Heart left ventricle (tissue), 16 donors: ENCODE measurements at regions not wholly inside any gene's neighbourhood (a gene's known extent, or its start where the extent isn't known, plus 50 kb on each side); places are given as distances from the start of the nearest gene placed in this dataset.

ENCODE experiments used
- ATAC-seq, 4 donors: fragments of 200-7000 bp; cut with Tn5 transposase; one replicate each; pipeline ENCODE4 v1.9.1; 2020 to 2022; ENCODE audit warnings: moderate library complexity in 4 of 4, mild to moderate bottlenecking in 3 of 4, moderate number of reproducible peaks in 1 of 4
- DNase-seq, 5 donors: peaks; one replicate each; pipeline ENCODE4 v3.0.0-alpha.2; 2020
- H3K27ac ChIP-seq, 12 donors: fragments of 200-600 bp; sonication (generic) in 4 of 12; one replicate each; pipeline versions ENCODE4 v1.5.0 to v1.8.0; 2016 to 2022; ENCODE audit warnings: mild to moderate bottlenecking in 2 of 12
- H3K27me3 ChIP-seq, 9 donors: fragments of 200-600 bp; sonication (generic) in 2 of 9; one replicate each; pipeline versions ENCODE4 v1.5.1 to v1.8.0; 2016 to 2022; ENCODE audit warnings: mild to moderate bottlenecking in 3 of 9
- H3K36me3 ChIP-seq, 9 donors: fragments of 200-600 bp; sonication (generic) in 2 of 9; one replicate each; pipeline versions ENCODE4 v1.5.0 to v1.8.0; 2018 to 2022; ENCODE audit warnings: mild to moderate bottlenecking in 2 of 9
- H3K4me1 ChIP-seq, 12 donors: fragments of 200-600 bp; sonication (generic) in 4 of 12; one replicate each; pipeline versions ENCODE4 v1.5.0 to v1.8.0; 2016 to 2022; ENCODE audit warnings: mild to moderate bottlenecking in 3 of 12
- H3K4me3 ChIP-seq, 12 donors: fragments of 200-600 bp; sonication (generic) in 4 of 12; one replicate each; pipeline versions ENCODE4 v1.5.0 to v1.8.0; 2017 to 2022; ENCODE audit warnings: mild to moderate bottlenecking in 9 of 12, moderate library complexity in 4 of 12
- H3K9me3 ChIP-seq, 12 donors: fragments of 200-600 bp; sonication (generic) in 4 of 12; one replicate each; pipeline versions ENCODE4 v1.5.0 to v1.8.0; 2016 to 2022; ENCODE audit warnings: mild to moderate bottlenecking in 1 of 12
- CTCF ChIP-seq, 12 donors: fragments of 200-600 bp; sonication (generic) in 4 of 12; IDR thresholded peaks; one replicate each; pipeline versions ENCODE4 v1.5.0 to v1.8.0; 2018 to 2022; ENCODE audit warnings: antibody characterized with exemption in 12 of 12, mild to moderate bottlenecking in 5 of 12
- POLR2A ChIP-seq, 2 donors: fragments of 450-650 bp; IDR thresholded peaks; one replicate each; pipeline ENCODE4 v1.6.1; 2017; ENCODE audit warnings: antibody characterized with exemption in 2 of 2, mild to moderate bottlenecking in 2 of 2, moderate library complexity in 2 of 2
- WGBS, 4 donors: extraction: QIAGEN DNeasy Blood & Tissue Kit in 2 of 4; methylation state at CpG; one replicate each; pipeline versions ENCODE4 v1.1.5 to v1.1.7; 2013 to 2018; 5-methylcytosine and 5-hydroxymethylcytosine counted together
- intact Hi-C, 10 donors: fragments of 100-400 bp; cut with DNase I; formaldehyde crosslinking; loops; one replicate each; pipeline versions ENCODE4 v1.11.1 to v1.14.2; 2022
- donor health status: ischemic (EF 13 %, LVEDD 7.1; RV severe dilation, severe dysfunction).
- donor health status: healthy with polysubstance abuse.
- donor health status: DM: no; HTN: yes; CAD: no.
- donor health status: DM: no; HTN: no; CAD: no.
- donor health status: ischemic (EF 25% LVEDD 6.9; RV normal size, moderate dysfunction).
- donor health status: ischemic (EF 25% LVEDD 5.7; RV mildly dilated, moderate dysfunction).
- donor health status: healthy.
- donor health status: DM: yes; HTN: yes; CAD: no.
- donor health status: ischemic (EF 35%, LVEDD 5.7; RV mildly dilated, moderate dysfunction).
- donor health status: nonischemic (EF 11% LVEDD 7.7; RV severe dilation, severe dysfunction).
- donor health status: DM: yes; HTN: yes; CAD: no.
- donor health status: PGD.
- donor health status: ischemic (EF 29% LVEDD 5.4; RV normal size, mild dysfunction).
- donor health status: nonischemic (EF 23%, LVEDD 6.1; RV moderate dilation, normal function).

DNA sequence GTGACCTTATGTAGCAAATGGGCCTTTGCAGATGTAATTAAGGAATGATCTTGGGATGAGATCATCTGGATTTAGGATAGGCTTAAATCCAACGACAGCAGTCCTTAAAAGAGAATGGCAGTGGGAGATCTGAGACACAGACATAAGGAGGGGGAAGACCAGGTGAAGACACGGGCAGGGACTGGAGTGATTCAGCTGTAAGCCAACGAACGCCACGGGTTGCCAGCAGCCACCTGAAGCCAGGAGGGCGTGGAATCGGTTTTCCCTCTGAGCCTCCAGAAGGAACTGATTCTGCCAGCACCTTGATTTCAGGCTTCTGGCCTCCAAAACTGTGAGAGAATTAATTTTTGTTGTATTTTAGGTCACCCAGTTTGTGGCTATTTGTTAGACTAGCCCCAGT is 218.6 kb upstream of the ANKRD55 start:
- Histone ChIP-seq H3K9me3 (no peaks in the 10 kb centered on the region), H3K36me3 (no peaks in the 10 kb centered on the region), H3K4me3 (no peak overlapping the region), H3K27ac (no peak overlapping the region), H3K4me1 (peaks cover 0 to 4% (median 0%) of the 10 kb centered on the region in 12 donors), H3K27me3 (no peaks in the 10 kb centered on the region)
- intact Hi-C loops, result loop anchor here in 1 of 10 donors (10.0 kb wide), 1 partner anchor 97 kb away; no protein-coding TSS in a partner anchor
- no peak for DNase-seq
- no peak for ATAC-seq
- TF ChIP-seq CTCF (IDR thresholded peaks at IDR 0.05) (no peak), POLR2A (IDR thresholded peaks at IDR 0.05) (no peak)
- WGBS, 4 donors, result 91 to 97% (median 96%) methylated on average over 7 of the region's 7 CpGs

- ATAC-seq, result peak in 2 of 4 donors; percentile 20 to 41
- Histone ChIP-seq H3K4me1 (peaks cover 0 to 4% (median 0%) of the 10 kb centered on the region in 12 donors), H3K27ac (no peak overlapping the region), H3K36me3 (no peaks in the 10 kb centered on the region), H3K9me3 (no peaks in the 10 kb centered on the region), H3K27me3 (no peaks in the 10 kb centered on the region), H3K4me3 (no peak overlapping the region)
- intact Hi-C loops, result loop anchor here in 1 of 10 donors (10.0 kb wide), 1 partner anchor 96 kb away; no protein-coding TSS in a partner anchor
- WGBS, 4 donors, result 69 to 81% (median 78%) methylated on average over 8 of the region's 8 CpGs
- TF ChIP-seq POLR2A (IDR thresholded peaks at IDR 0.05) (no peak), CTCF (IDR thresholded peaks at IDR 0.05) (no peak)
- no peak for DNase-seq
These were observed 217.6 kb upstream of the ANKRD55 start for GRCh38 chr5:56450766-56451165.

DNA sequence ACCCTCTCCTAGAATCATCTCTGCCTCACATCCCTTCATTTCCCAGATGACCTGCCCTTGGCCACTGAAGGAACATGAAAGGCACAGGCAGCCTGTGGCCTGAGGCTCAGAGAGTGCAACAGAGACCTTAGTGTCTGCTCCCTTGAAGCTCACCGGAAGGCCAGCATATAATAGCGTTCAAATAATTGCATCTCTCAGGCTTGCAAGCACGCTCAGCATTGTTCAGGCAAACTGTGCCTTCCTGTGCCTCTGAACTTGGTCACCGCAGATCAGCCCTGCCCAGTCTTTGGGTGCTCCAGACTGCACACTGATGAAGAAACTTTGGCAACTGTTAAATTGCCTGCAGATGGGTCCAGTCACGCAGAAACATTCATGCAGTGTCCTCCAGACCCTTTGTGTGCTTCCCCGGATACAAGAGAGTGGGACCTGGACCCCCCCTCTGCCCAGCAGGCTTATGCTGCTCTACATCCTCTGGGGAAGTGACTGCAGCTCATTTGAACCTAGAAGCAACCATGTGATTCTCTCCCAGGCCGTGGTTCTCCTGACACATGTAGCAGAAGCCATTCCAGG is 216.0 kb upstream of the ANKRD55 start:
- no peaks in the 10 kb centered on the region for H3K9me3 ChIP-seq

DNA sequence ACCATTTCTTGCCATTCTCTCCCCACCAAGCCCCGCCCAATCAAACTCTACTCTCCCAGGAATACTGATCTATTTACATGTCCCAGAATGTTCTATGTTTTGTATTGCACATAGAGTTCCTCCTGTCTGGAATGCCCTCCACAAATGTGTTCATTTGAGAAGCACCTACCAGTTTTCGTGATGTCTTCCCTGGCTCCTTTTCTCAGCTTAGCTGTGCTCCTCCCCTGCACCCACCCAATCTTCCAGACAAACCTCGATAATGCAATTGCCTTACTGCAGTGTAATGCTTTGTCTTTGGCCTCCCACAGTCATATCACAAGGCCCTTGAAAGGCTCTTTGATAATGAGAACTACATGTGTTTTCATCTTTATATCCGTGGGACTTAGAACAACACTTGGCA is 214.5 kb upstream of the ANKRD55 start:
- no peaks in the 10 kb centered on the region for H3K9me3 ChIP-seq
- 61 to 69% (median 62%) methylated on average over 4 of the region's 4 CpGs for WGBS, 4 donors
- ATAC-seq, result no peak
- H3K4me3 ChIP-seq, result no peak overlapping the region
- intact Hi-C loops, result no loop called here
- no peaks in the 10 kb centered on the region for H3K36me3 ChIP-seq
- no peak for DNase-seq
- H3K27ac ChIP-seq, result no peak overlapping the region
- no peaks in the 10 kb centered on the region for H3K27me3 ChIP-seq
- no peak for TF ChIP-seq CTCF (IDR thresholded peaks at IDR 0.05)
- H3K4me1 ChIP-seq, result peaks cover 0 to 4% (median 0%) of the 10 kb centered on the region in 12 donors

More for the DNA sequence above, 216.0 kb upstream of the ANKRD55 start:
- no peak for ATAC-seq
- TF ChIP-seq POLR2A (IDR thresholded peaks at IDR 0.05) (no peak), CTCF (IDR thresholded peaks at IDR 0.05) (no peak)
- DNase-seq, result no peak
- H3K27me3 ChIP-seq, result no peaks in the 10 kb centered on the region
- H3K4me1 ChIP-seq, result peaks cover 0 to 4% (median 0%) of the 10 kb centered on the region in 12 donors
- H3K27ac ChIP-seq, result no peak overlapping the region
- H3K4me3 ChIP-seq, result no peak overlapping the region
- 77 to 85% (median 83%) methylated on average over 7 of the region's 7 CpGs for WGBS, 4 donors
- intact Hi-C loops, result no loop called here
- H3K36me3 ChIP-seq, result no peaks in the 10 kb centered on the region
